Epithelial cell of proximal tubule (primary cell): ENCODE measurements at regions not wholly inside any gene's neighbourhood (a gene's known extent, or its start where the extent isn't known, plus 50 kb on each side); places are given as distances from the start of the nearest gene placed in this dataset.

Experiments
- DNase-seq: peaks from one replicate; pipeline ENCODE4 v3.0.0-alpha.2; 2011; ENCODE audit warnings: low read depth
- H3K4me3 ChIP-seq: 2 replicates; pipeline ENCODE4 v1.5.1; 2011; ENCODE audit warnings: low read depth, mild to moderate bottlenecking, low read length
- CTCF ChIP-seq: conservative IDR thresholded peaks from 2 replicates; pipeline ENCODE4 v1.5.1; 2012; ENCODE audit warnings: low read depth, mild to moderate bottlenecking, low read length

DNA sequence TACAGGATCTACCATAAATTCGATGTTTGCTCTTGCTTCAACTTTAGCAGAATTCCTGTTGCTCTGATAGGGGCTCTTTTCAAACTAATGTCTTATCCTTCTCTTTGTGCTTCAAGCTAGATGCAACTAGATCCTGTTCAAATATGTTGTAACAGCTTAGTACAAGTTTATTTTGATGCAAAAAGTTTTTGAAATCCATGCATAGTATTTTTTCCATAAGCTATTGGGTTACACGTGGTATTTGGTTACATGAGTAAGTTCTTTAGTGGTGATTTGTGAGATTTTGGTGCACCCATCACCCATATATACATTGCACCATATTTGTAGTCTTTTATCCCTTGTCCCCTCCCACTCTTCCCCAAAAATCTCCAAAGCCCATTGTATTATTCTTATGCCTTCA, 907.7 kb downstream of the LTN1 start:
- DNase-seq: no peak
- no peak overlapping the region for H3K4me3 ChIP-seq
- TF ChIP-seq CTCF: no peak

- no peak overlapping the region for H3K4me3 ChIP-seq
- TF ChIP-seq CTCF: peak; percentile 16
- no peak for DNase-seq
These were observed 909.3 kb downstream of the LTN1 start for GRCh38 chr21:28083350-28083749.

- no peak overlapping the region for H3K4me3 ChIP-seq
- no peak for TF ChIP-seq CTCF
- DNase-seq: no peak
These were observed 914.6 kb downstream of the LTN1 start for GRCh38 chr21:28078126-28078525.

GRCh38 chr21:28074676-28075075, 918.0 kb downstream of the LTN1 start:
- TF ChIP-seq CTCF: no peak
- no peak overlapping the region for H3K4me3 ChIP-seq
- no peak for DNase-seq

- TF ChIP-seq CTCF: no peak
- H3K4me3 ChIP-seq: no peak overlapping the region
- DNase-seq: no peak
These were observed 920.1 kb downstream of the LTN1 start for GRCh38 chr21:28072601-28073000.

DNA sequence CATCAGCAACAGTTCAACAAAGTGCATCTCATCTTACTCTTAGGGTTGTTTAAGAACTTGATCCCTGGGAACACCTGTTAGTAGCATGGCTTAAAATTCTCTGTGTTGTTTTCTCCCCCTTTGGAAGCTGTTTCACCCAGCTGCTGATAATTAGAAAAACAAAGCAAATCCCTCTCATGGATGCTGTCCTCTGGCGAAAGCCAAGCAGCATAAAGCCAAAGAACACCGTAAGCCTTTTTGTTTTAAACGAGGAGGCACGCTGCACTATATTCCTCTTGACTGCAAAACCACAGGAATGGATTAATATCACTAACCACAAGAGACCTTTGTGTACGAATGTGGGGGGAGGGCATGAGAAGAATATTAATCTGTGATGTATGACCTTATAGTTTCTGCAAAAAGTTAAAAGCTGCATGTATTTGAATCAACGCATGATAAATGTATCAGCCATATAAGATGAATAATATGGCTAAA, 923.2 kb downstream of the LTN1 start:
- no peak overlapping the region for H3K4me3 ChIP-seq
- no peak for DNase-seq
- no peak for TF ChIP-seq CTCF

DNA sequence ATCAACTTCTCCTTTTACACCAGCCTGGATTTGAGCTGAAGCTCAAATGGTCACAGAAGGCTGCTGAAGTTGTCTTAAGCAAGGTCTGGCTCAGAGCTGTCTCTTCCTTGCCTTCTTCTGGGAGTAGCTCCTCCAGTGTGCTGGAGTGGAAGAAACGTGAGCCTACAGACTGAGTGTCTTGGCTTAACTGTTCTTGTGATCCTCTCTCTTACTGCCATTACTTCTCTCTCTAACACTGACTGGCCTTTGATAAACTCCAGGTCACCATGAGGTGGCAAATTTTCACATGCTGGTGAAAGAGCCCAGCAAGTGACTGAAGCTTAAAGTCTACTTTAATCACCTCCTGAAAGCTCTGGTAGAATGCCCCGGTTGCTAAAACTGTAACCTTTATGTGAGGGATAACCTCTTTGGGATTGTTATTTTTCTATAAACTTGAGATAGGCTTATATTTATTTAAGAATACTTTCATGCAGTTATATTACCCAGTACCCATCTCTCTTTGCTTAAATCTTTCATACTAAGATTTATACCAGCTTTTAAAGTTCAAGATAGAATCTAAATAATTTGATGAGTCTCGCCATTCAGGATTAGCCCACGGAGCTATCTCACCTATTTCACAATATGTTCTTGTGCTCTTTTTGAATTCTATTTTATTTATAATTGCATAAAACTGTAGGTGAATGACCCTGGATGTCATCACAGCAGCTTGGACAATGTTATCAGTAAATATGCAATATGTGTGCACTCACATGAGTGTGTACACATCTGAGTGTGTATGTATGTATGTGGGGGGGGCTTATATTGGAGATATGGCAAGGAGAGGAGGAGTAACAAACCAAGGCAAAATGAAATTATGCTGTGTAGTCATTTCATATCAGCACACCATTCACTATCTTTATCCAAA, 924.0 kb downstream of the LTN1 start:
- no peak overlapping the region for H3K4me3 ChIP-seq
- no peak for DNase-seq
- no peak for TF ChIP-seq CTCF
